GM23248 (cell line): ENCODE measurements at regions not wholly inside any gene's neighbourhood (a gene's known extent, or its start where the extent isn't known, plus 50 kb on each side); places are given as distances from the start of the nearest gene placed in this dataset.

Experiments
- EZH2 ChIP-seq: fragments of 200-600 bp; sonication (generic); IDR thresholded peaks from 2 replicates; pipeline ENCODE4 v1.6.1; 2018; ENCODE audit warnings: antibody characterized with exemption, mild to moderate bottlenecking; ENCODE audit not compliant: insufficient read depth, poor library complexity, severe bottlenecking
- EZH2phosphoT487 ChIP-seq: fragments of 200-600 bp; sonication (generic); IDR thresholded peaks from 2 replicates; pipeline ENCODE4 v1.6.1; 2018; ENCODE audit warnings: antibody characterized with exemption, moderate library complexity, mild to moderate bottlenecking, low read depth; ENCODE audit not compliant: insufficient read depth

- TF ChIP-seq EZH2 (no peak), EZH2phosphoT487 (no peak)
Measured at GRCh38 chr12:42812086-42812485, 222.5 kb upstream of the PRICKLE1 start.
